DMS153 (cell line): ENCODE measurements at regions not wholly inside any gene's neighbourhood (a gene's known extent, or its start where the extent isn't known, plus 50 kb on each side); places are given as distances from the start of the nearest gene placed in this dataset.

ENCODE experiments used
- DNase-seq: peaks from one replicate; lab custom pipeline; 2025; lab: John Stamatoyannopoulos, UW

- DNase-seq: no peak
Measured at GRCh38 chr7:49255054-49255453, 330.7 kb downstream of the CDC14C start.

GRCh38 chr7:49260538-49260937 is 336.2 kb downstream of the CDC14C start:
- no peak for DNase-seq

GRCh38 chr7:49261928-49262327 is 337.6 kb downstream of the CDC14C start:
- DNase-seq: no peak

GRCh38 chr7:49264530-49264929 is 340.2 kb downstream of the CDC14C start:
- no peak for DNase-seq

- no peak for DNase-seq
Measured at GRCh38 chr7:49273897-49274296, 349.6 kb downstream of the CDC14C start.

- no peak for DNase-seq
Measured at GRCh38 chr7:49279891-49280290, 355.5 kb downstream of the CDC14C start.

GRCh38 chr7:49287653-49288052 is 363.3 kb downstream of the CDC14C start:
- DNase-seq: no peak

GRCh38 chr7:49294611-49295010 is 370.3 kb downstream of the CDC14C start:
- no peak for DNase-seq

GRCh38 chr7:49295146-49295545 is 370.8 kb downstream of the CDC14C start:
- peak; percentile 46 for DNase-seq

GRCh38 chr7:49297958-49298357 is 373.6 kb downstream of the CDC14C start:
- no peak for DNase-seq

GRCh38 chr7:49308787-49309186 is 384.4 kb downstream of the CDC14C start:
- no peak for DNase-seq

- DNase-seq: no peak
Measured at GRCh38 chr7:49320083-49320482, 395.7 kb downstream of the CDC14C start.

GRCh38 chr7:49321843-49322242 is 397.5 kb downstream of the CDC14C start:
- DNase-seq: no peak

GRCh38 chr7:49322476-49322875 is 398.1 kb downstream of the CDC14C start:
- DNase-seq: no peak

- DNase-seq: no peak
Measured at GRCh38 chr7:49324040-49324439, 399.7 kb downstream of the CDC14C start.

GRCh38 chr7:49324707-49325106 is 400.4 kb downstream of the CDC14C start:
- no peak for DNase-seq

GRCh38 chr7:49325571-49325970 is 401.2 kb downstream of the CDC14C start:
- DNase-seq: no peak

- no peak for DNase-seq
Measured at GRCh38 chr7:49327155-49327554, 402.8 kb downstream of the CDC14C start.

- no peak for DNase-seq
Measured at GRCh38 chr7:49333180-49333881, 409.0 kb downstream of the CDC14C start.

- DNase-seq: no peak
Measured at GRCh38 chr7:49341849-49342248, 417.5 kb downstream of the CDC14C start.

- DNase-seq: no peak
Measured at GRCh38 chr7:49344556-49344955, 420.2 kb downstream of the CDC14C start.

GRCh38 chr7:49346195-49346899 is 422.0 kb downstream of the CDC14C start:
- peak; percentile 24 for DNase-seq

GRCh38 chr7:49367072-49367471 is 406.4 kb upstream of the VWC2 start:
- no peak for DNase-seq

GRCh38 chr7:49371771-49372170 is 401.7 kb upstream of the VWC2 start:
- no peak for DNase-seq
